H1 (cell line): ENCODE measurements at regions not wholly inside any gene's neighbourhood (a gene's known extent, or its start where the extent isn't known, plus 50 kb on each side); places are given as distances from the start of the nearest gene placed in this dataset.

Experiments
- CTCF ChIA-PET: fragments of 300-600 bp; sonication (Branson Sonifier 250); formaldehyde crosslinking; loops from one replicate; lab custom pipeline; 2021; ENCODE audit not compliant: partially characterized antibody; lab: Charles Lee
- POLR2A ChIA-PET: fragments of 300-600 bp; sonication (Branson Sonifier 250); formaldehyde crosslinking; loops from one replicate; lab custom pipeline; 2021; ENCODE audit warnings: inconsistent platforms; ENCODE audit not compliant: partially characterized antibody; lab: Charles Lee
- DNase-seq, 2 experiments: peaks; one replicate each; pipeline versions ENCODE4 v3.0.0 to v3.0.0-alpha.2; 2010 to 2022; ENCODE audit warnings: low spot score in 2 of 2, low read depth in 1 of 2, mixed read lengths in 1 of 2
- FAIRE-seq: peaks from 2 replicates; lab custom pipeline; 2011; peaks lifted over from hg19 to GRCh38; lab: Jason Lieb, UNC
- H2AFZ ChIP-seq: 2 replicates; pipeline ENCODE4 v1.8.1; 2012; ENCODE audit warnings: low read length, inconsistent platforms
- H2AK5ac ChIP-seq: 2 replicates; pipeline ENCODE4 v1.6.1; 2013; ENCODE audit warnings: low read depth, low read length
- H2BK120ac ChIP-seq: replicated peaks from 2 replicates; pipeline ENCODE3; 2013; ENCODE audit warnings: low read depth, low read length, inconsistent platforms
- H2BK12ac ChIP-seq: 2 replicates; pipeline ENCODE4 v1.6.1; 2013; ENCODE audit warnings: low read depth, low read length
- H2BK15ac ChIP-seq: 2 replicates; pipeline ENCODE4 v1.6.1; 2013; ENCODE audit warnings: low read length
- H2BK20ac ChIP-seq: 2 replicates; pipeline ENCODE4 v1.6.1; 2013; ENCODE audit warnings: low read length
- H2BK5ac ChIP-seq: 2 replicates; pipeline ENCODE4 v1.6.1; 2013; ENCODE audit warnings: low read depth, low read length
- H3K14ac ChIP-seq: 2 replicates; pipeline ENCODE4 v1.6.1; 2013; ENCODE audit warnings: inconsistent platforms; ENCODE audit not compliant: insufficient read length
- H3K18ac ChIP-seq: 2 replicates; pipeline ENCODE4 v1.6.1; 2013; ENCODE audit warnings: low read length; ENCODE audit errors: extremely low read depth
- H3K23ac ChIP-seq: 2 replicates; pipeline ENCODE4 v1.6.1; 2013; ENCODE audit warnings: inconsistent platforms; ENCODE audit not compliant: insufficient read length
- H3K23me2 ChIP-seq: 2 replicates; pipeline ENCODE4 v1.6.1; 2013; ENCODE audit warnings: low read depth, low read length
- H3K27ac ChIP-seq: 2 replicates; pipeline ENCODE4 v1.6.1; 2011; ENCODE audit warnings: low read depth, low read length, inconsistent platforms
- H3K27me3 ChIP-seq, 4 experiments: replicated peaks in 1 of 4; 1 replicate in 1 of 4; 2 replicates in 3 of 4; pipeline versions ENCODE4 v1.6.1 to v1.8.1; 2011 to 2013; ENCODE audit warnings: low read length in 3 of 4, mild to moderate bottlenecking in 3 of 4, inconsistent platforms in 2 of 4, mixed read lengths in 2 of 4, moderate library complexity in 1 of 4; ENCODE audit not compliant: control insufficient read depth in 3 of 4, insufficient read depth in 3 of 4; ENCODE audit errors: extremely low read depth in 1 of 4
- H3K36me3 ChIP-seq, 4 experiments: 2 replicates each; pipeline versions ENCODE4 v1.6.1 to v1.8.1; 2011 to 2013; ENCODE audit warnings: mild to moderate bottlenecking in 4 of 4, low read length in 3 of 4, moderate library complexity in 2 of 4, control low read depth in 1 of 4, inconsistent platforms in 1 of 4; ENCODE audit not compliant: insufficient read depth in 4 of 4, control insufficient read depth in 2 of 4
- H3K4ac ChIP-seq: replicated peaks from 2 replicates; pipeline ENCODE3; 2013; ENCODE audit warnings: low read length, low read depth, mixed read lengths, inconsistent platforms; ENCODE audit not compliant: insufficient read length
- H3K4me1 ChIP-seq, 4 experiments: replicated peaks in 1 of 4; 1 replicate in 1 of 4; 2 replicates in 3 of 4; pipeline versions ENCODE4 v1.6.1 to v1.8.1; 2011 to 2013; ENCODE audit warnings: low read length in 3 of 4, inconsistent platforms in 2 of 4, mixed read lengths in 1 of 4; ENCODE audit not compliant: insufficient read depth in 4 of 4, control insufficient read depth in 3 of 4
- H3K4me2 ChIP-seq, 2 experiments: 2 replicates each; pipeline versions ENCODE4 v1.6.1 to v1.8.1; 2011 to 2013; ENCODE audit warnings: low read depth in 2 of 2, low read length in 2 of 2, control low read depth in 1 of 2, inconsistent platforms in 1 of 2, mild to moderate bottlenecking in 1 of 2; ENCODE audit not compliant: insufficient read depth in 1 of 2
- H3K4me3 ChIP-seq, 4 experiments: fragments of 200-600, 300-600 bp in 1 of 4; sonication (generic), shearing (Covaris generic), sonication (Bioruptor Twin) in 1 of 4; 2 replicates each; pipeline versions ENCODE4 v1.5.1 to v1.8.1; 2011 to 2016; ENCODE audit warnings: low read length in 4 of 4, low read depth in 3 of 4, control low read depth in 2 of 4, inconsistent platforms in 2 of 4, mild to moderate bottlenecking in 2 of 4, mixed read lengths in 1 of 4, moderate library complexity in 1 of 4; ENCODE audit not compliant: insufficient read depth in 2 of 4; ENCODE audit errors: extremely low read depth in 1 of 4
- H3K56ac ChIP-seq: replicated peaks from 2 replicates; pipeline ENCODE3; 2013; ENCODE audit warnings: low read depth, mild to moderate bottlenecking, mixed read lengths, low read length, inconsistent platforms; ENCODE audit not compliant: insufficient read length
- H3K79me1 ChIP-seq: 2 replicates; pipeline ENCODE4 v1.6.1; 2013; ENCODE audit warnings: low read depth, low read length, control low read depth
- H3K79me2 ChIP-seq, 2 experiments: 2 replicates each; pipeline versions ENCODE4 v1.6.1 to v1.8.1; 2012 to 2013; ENCODE audit warnings: low read length in 2 of 2, mild to moderate bottlenecking in 2 of 2, inconsistent platforms in 1 of 2; ENCODE audit not compliant: insufficient read depth in 2 of 2, control insufficient read depth in 1 of 2
- H3K9ac ChIP-seq, 4 experiments: replicated peaks in 1 of 4; 1 replicate in 1 of 4; 2 replicates in 3 of 4; pipeline versions ENCODE4 v1.6.1 to v1.8.1; 2011 to 2013; ENCODE audit warnings: low read depth in 3 of 4, low read length in 3 of 4, control low read depth in 2 of 4, mild to moderate bottlenecking in 2 of 4, moderate library complexity in 2 of 4, inconsistent platforms in 1 of 4; ENCODE audit errors: extremely low read depth in 1 of 4
- H3K9me3 ChIP-seq, 2 experiments: 2 replicates each; pipeline versions ENCODE4 v1.6.1 to v1.8.1; 2012 to 2013; ENCODE audit warnings: mild to moderate bottlenecking in 2 of 2, moderate library complexity in 2 of 2, control low read depth in 1 of 2, inconsistent platforms in 1 of 2, low read depth in 1 of 2, low read length in 1 of 2, mixed read lengths in 1 of 2; ENCODE audit not compliant: insufficient read depth in 2 of 2
- H4K20me1 ChIP-seq, 2 experiments: replicated peaks in 1 of 2; 2 replicates each; pipeline versions ENCODE3 to v1.8.1; 2011 to 2013; ENCODE audit warnings: inconsistent platforms in 2 of 2, low read length in 2 of 2, mild to moderate bottlenecking in 1 of 2; ENCODE audit not compliant: insufficient read depth in 2 of 2, control insufficient read depth in 1 of 2
- H4K5ac ChIP-seq: 2 replicates; pipeline ENCODE4 v1.6.1; 2013; ENCODE audit warnings: low read length, low read depth, mixed read lengths, inconsistent platforms; ENCODE audit not compliant: insufficient read length
- H4K8ac ChIP-seq: 2 replicates; pipeline ENCODE4 v1.8.0; 2013; ENCODE audit warnings: mild to moderate bottlenecking, moderate library complexity, low read length, inconsistent platforms; ENCODE audit not compliant: insufficient read depth; ENCODE audit errors: extremely low read depth
- H4K91ac ChIP-seq: replicated peaks from 2 replicates; pipeline ENCODE3; 2013; ENCODE audit warnings: low read length, mixed read lengths, inconsistent platforms; ENCODE audit not compliant: insufficient read length
- CEBPB ChIP-seq: IDR thresholded peaks from 2 replicates; pipeline ENCODE4 v1.6.1; 2012; ENCODE audit warnings: low read depth, low read length
- CHD1 ChIP-seq: IDR thresholded peaks from 2 replicates; pipeline ENCODE4 v1.6.1; 2012; ENCODE audit warnings: low read depth, low read length, improper control_type of control experiment
- HDAC6 ChIP-seq: IDR thresholded peaks from one replicate; pipeline ENCODE4 v1.7.1; 2012; ENCODE audit warnings: low read depth, mild to moderate bottlenecking, inconsistent platforms, low read length, moderate library complexity
- PHF8 ChIP-seq: fragments of 200-600 bp; sonication (generic); conservative IDR thresholded peaks from 2 replicates; pipeline ENCODE4 v1.7.1; 2012; ENCODE audit warnings: low read depth, mild to moderate bottlenecking, inconsistent platforms, low read length, moderate library complexity
- SIRT6 ChIP-seq: IDR thresholded peaks from one replicate; pipeline ENCODE4 v1.7.1; 2012; ENCODE audit warnings: low read length, inconsistent platforms
- SP1 ChIP-seq: IDR thresholded peaks from 2 replicates; pipeline ENCODE4 v1.6.1; 2011; ENCODE audit warnings: low read depth, low read length
- whole genome bisulfite sequencing, 2 experiments: shearing (Covaris generic) in 1 of 2; methylation state at CpG; one replicate each; pipeline versions ENCODE4 v1.1.6 to v1.1.7; 2013 to 2015; ENCODE audit warnings: low lambda C conversion rate in 2 of 2, mixed read lengths in 2 of 2, inconsistent platforms in 1 of 2, low coverage in 1 of 2, missing lambda C conversion rate in 1 of 2; ENCODE audit not compliant: insufficient replicate concordance in 2 of 2, insufficient coverage in 1 of 2, insufficient read length in 1 of 2; ENCODE audit errors: extremely low coverage in 1 of 2, missing lambda C conversion rate in 1 of 2; 5-methylcytosine and 5-hydroxymethylcytosine counted together

GRCh38 chr2:128756365-128756717 lies 437.7 kb upstream of the HS6ST1 start:
- CTCF ChIA-PET: interaction anchor here (0.5 to 3.8 kb wide), 15 partner anchors 9 to 622 kb away, joined by 3 to 13 read pairs (median 3); no protein-coding TSS in a partner anchor
- 97% methylated on average over 2 of the region's 2 CpGs; no CpG with 5 or more reads in 1 of the 2 experiments for WGBS, 2 experiments
- Histone ChIP-seq H4K20me1 (no peaks in the 10 kb centered on the region), H4K91ac (no peak overlapping the region), H3K18ac (no peak overlapping the region), H3K4me3 (no peak overlapping the region), H4K5ac (no peak overlapping the region), H3K79me2 (no peaks in the 10 kb centered on the region), H3K4me1 (no peaks in the 10 kb centered on the region; a peak in 1 of 7 replicates), H3K9me3 (no peaks in the 10 kb centered on the region; a peak in 1 of 4 replicates), H3K23me2 (no peaks in the 10 kb centered on the region), H2BK12ac (no peak overlapping the region), H3K56ac (no peak overlapping the region), H3K27me3 (no peaks in the 10 kb centered on the region), H3K36me3 (no peaks in the 10 kb centered on the region), H2BK15ac (no peak overlapping the region), H2AK5ac (no peak overlapping the region), H2BK20ac (no peak overlapping the region), H2AFZ (no peak overlapping the region), H3K4me2 (no peak overlapping the region), H3K14ac (no peak overlapping the region), H2BK120ac (no peak overlapping the region), H3K79me1 (no peaks in the 10 kb centered on the region), H3K27ac (no peak overlapping the region), H2BK5ac (no peak overlapping the region), H3K4ac (no peak overlapping the region), H3K23ac (no peak overlapping the region), H3K9ac (no peak overlapping the region), H4K8ac (no peak overlapping the region)
- no peak for FAIRE-seq
- POLR2A ChIA-PET: no interaction called here
- no peak for TF ChIP-seq CEBPB
- no peak for TF ChIP-seq SP1
- no peak for TF ChIP-seq PHF8
- no peak for TF ChIP-seq CHD1
- TF ChIP-seq SIRT6: no peak
- no peak for TF ChIP-seq HDAC6
- no peak for DNase-seq
